ENCODE measurements at regions not wholly inside any gene's neighbourhood (a gene's known extent, or its start where the extent isn't known, plus 50 kb on each side); places are given as distances from the start of the nearest gene placed in this dataset.

- no peak for DNase-seq (ENCODE audit: extremely low read depth, insufficient read length)
- Histone ChIP-seq H3K4me3 (replicated peaks; ENCODE audit: low read depth, low read length) (no peak overlapping the region), H3K27me3 (replicated peaks; ENCODE audit: control insufficient read depth, insufficient read depth, low read length) (no peaks in the 10 kb centered on the region), H3K36me3 (ENCODE audit: control insufficient read depth, insufficient read depth, low read length) (no peaks in the 10 kb centered on the region)
- no peak for TF ChIP-seq CTCF (IDR thresholded peaks at IDR 0.05; ENCODE audit: insufficient read depth, low read length, poor library complexity, severe bottlenecking)
Measured at GRCh38 chr1:188350104-188350503, 1521.4 kb downstream of the PLA2G4A start.

GRCh38 chr1:188355082-188355481 lies 1526.3 kb downstream of the PLA2G4A start:
- H3K27me3 ChIP-seq (replicated peaks; ENCODE audit: control insufficient read depth, insufficient read depth, low read length) = no peaks in the 10 kb centered on the region
- no peak for DNase-seq (ENCODE audit: extremely low read depth, insufficient read length)
- H3K4me3 ChIP-seq (replicated peaks; ENCODE audit: low read depth, low read length) = no peak overlapping the region
- no peak for TF ChIP-seq CTCF (IDR thresholded peaks at IDR 0.05; ENCODE audit: insufficient read depth, low read length, poor library complexity, severe bottlenecking)
- no peaks in the 10 kb centered on the region for H3K36me3 ChIP-seq (ENCODE audit: control insufficient read depth, insufficient read depth, low read length)

GRCh38 chr1:188355847-188356246 lies 1527.1 kb downstream of the PLA2G4A start:
- no peak for TF ChIP-seq CTCF (IDR thresholded peaks at IDR 0.05; ENCODE audit: insufficient read depth, low read length, poor library complexity, severe bottlenecking)
- no peaks in the 10 kb centered on the region for H3K27me3 ChIP-seq (replicated peaks; ENCODE audit: control insufficient read depth, insufficient read depth, low read length)
- no peaks in the 10 kb centered on the region for H3K36me3 ChIP-seq (ENCODE audit: control insufficient read depth, insufficient read depth, low read length)
- no peak overlapping the region for H3K4me3 ChIP-seq (replicated peaks; ENCODE audit: low read depth, low read length)
- no peak for DNase-seq (ENCODE audit: extremely low read depth, insufficient read length)

GRCh38 chr1:188359315-188359714 lies 1530.6 kb downstream of the PLA2G4A start:
- Histone ChIP-seq H3K4me3 (replicated peaks; ENCODE audit: low read depth, low read length) (no peak overlapping the region), H3K36me3 (ENCODE audit: control insufficient read depth, insufficient read depth, low read length) (no peaks in the 10 kb centered on the region), H3K27me3 (replicated peaks; ENCODE audit: control insufficient read depth, insufficient read depth, low read length) (no peaks in the 10 kb centered on the region)
- TF ChIP-seq CTCF (IDR thresholded peaks at IDR 0.05; ENCODE audit: insufficient read depth, low read length, poor library complexity, severe bottlenecking) = no peak
- DNase-seq (ENCODE audit: extremely low read depth, insufficient read length) = no peak

GRCh38 chr1:188363943-188364342 lies 1535.2 kb downstream of the PLA2G4A start:
- H3K27me3 ChIP-seq (replicated peaks; ENCODE audit: control insufficient read depth, insufficient read depth, low read length) = no peaks in the 10 kb centered on the region
- no peak for DNase-seq (ENCODE audit: extremely low read depth, insufficient read length)
- no peak overlapping the region for H3K4me3 ChIP-seq (replicated peaks; ENCODE audit: low read depth, low read length)
- no peak for TF ChIP-seq CTCF (IDR thresholded peaks at IDR 0.05; ENCODE audit: insufficient read depth, low read length, poor library complexity, severe bottlenecking)
- no peaks in the 10 kb centered on the region for H3K36me3 ChIP-seq (ENCODE audit: control insufficient read depth, insufficient read depth, low read length)

GRCh38 chr1:188364927-188365449 lies 1536.2 kb downstream of the PLA2G4A start:
- TF ChIP-seq CTCF (IDR thresholded peaks at IDR 0.05; ENCODE audit: insufficient read depth, low read length, poor library complexity, severe bottlenecking) = no peak
- Histone ChIP-seq H3K27me3 (replicated peaks; ENCODE audit: control insufficient read depth, insufficient read depth, low read length) (no peaks in the 10 kb centered on the region), H3K36me3 (ENCODE audit: control insufficient read depth, insufficient read depth, low read length) (no peaks in the 10 kb centered on the region), H3K4me3 (replicated peaks; ENCODE audit: low read depth, low read length) (no peak overlapping the region)
- no peak for DNase-seq (ENCODE audit: extremely low read depth, insufficient read length)

Measured in GM06990 (cell line).